ENCODE measurements at regions not wholly inside any gene's neighbourhood (a gene's known extent, or its start where the extent isn't known, plus 50 kb on each side); places are given as distances from the start of the nearest gene placed in this dataset.

GRCh38 chr2:226403369-226403768 lies 396.3 kb downstream of the IRS1 start:
- no peak for TF ChIP-seq POLR2AphosphoS5 (IDR thresholded peaks at IDR 0.05; ENCODE audit: low read depth, low read length)
- no peak for TF ChIP-seq SPI1 (IDR thresholded peaks at IDR 0.05; ENCODE audit: low read depth, low read length)
- TF ChIP-seq POLR2A (IDR thresholded peaks at IDR 0.05; ENCODE audit: low read depth, low read length) = no peak
- TF ChIP-seq TAF1 (IDR thresholded peaks at IDR 0.05; ENCODE audit: low read depth, low read length) = no peak
